Chondrocyte (in vitro differentiated cells): ENCODE measurements at regions not wholly inside any gene's neighbourhood (a gene's known extent, or its start where the extent isn't known, plus 50 kb on each side); places are given as distances from the start of the nearest gene placed in this dataset.
"Not testable (repeated sequence)": the region's sequence is repeated elsewhere in the genome, so short reads cannot be mapped to it uniquely, and the experiment has no call there.

ENCODE experiments used
- DNase-seq: peaks from one replicate; pipeline ENCODE4 v3.0.0; 2021; ENCODE audit warnings: mixed read lengths, low spot score
- H3K27ac Mint-ChIP-seq: one replicate; pipeline ENCODE4 v1.8.0; 2021; ENCODE audit warnings: mild to moderate bottlenecking, moderate library complexity, mixed read lengths; ENCODE audit not compliant: unreplicated experiment
- H3K27me3 Mint-ChIP-seq: 2 replicates; pipeline ENCODE4 v1.8.0; 2021; ENCODE audit warnings: low read depth, mixed read lengths
- H3K36me3 Mint-ChIP-seq: 2 replicates; pipeline ENCODE4 v1.8.0; 2021; ENCODE audit warnings: low read depth, mixed read lengths
- H3K4me1 Mint-ChIP-seq: 2 replicates; pipeline ENCODE4 v1.8.0; 2021; ENCODE audit warnings: low read depth, mild to moderate bottlenecking, mixed read lengths
- H3K4me3 Mint-ChIP-seq: one replicate; pipeline ENCODE4 v1.8.0; 2021; ENCODE audit warnings: mild to moderate bottlenecking, moderate library complexity, mixed read lengths; ENCODE audit not compliant: unreplicated experiment
- H3K9me3 Mint-ChIP-seq: 2 replicates; pipeline ENCODE4 v1.8.0; 2021; ENCODE audit warnings: low read depth, mixed read lengths
- CTCF ChIP-seq: fragments of 200-600 bp; sonication (generic); IDR thresholded peaks from 2 replicates; pipeline ENCODE4 v1.5.0; 2021; ENCODE audit warnings: antibody characterized with exemption, mild to moderate bottlenecking, moderate library complexity

- H3K9me3 Mint-ChIP-seq = peaks cover 10% of the 10 kb centered on the region
- no peaks in the 10 kb centered on the region for H3K27me3 Mint-ChIP-seq
- DNase-seq = no peak
- peaks cover 13% of the 10 kb centered on the region for H3K4me1 Mint-ChIP-seq
- H3K4me3 Mint-ChIP-seq = no peak overlapping the region
- no peak for TF ChIP-seq CTCF
- H3K27ac Mint-ChIP-seq = no peak overlapping the region
- no peaks in the 10 kb centered on the region for H3K36me3 Mint-ChIP-seq
These were observed 92.6 kb upstream of the SGK1 start for GRCh38 chr6:134410541-134410940.

- Mint-ChIP-seq H3K36me3 (no peaks in the 10 kb centered on the region), H3K4me3 (no peak overlapping the region), H3K27me3 (no peaks in the 10 kb centered on the region), H3K9me3 (peaks cover 7% of the 10 kb centered on the region), H3K4me1 (peaks cover 13% of the 10 kb centered on the region), H3K27ac (no peak overlapping the region)
- DNase-seq = no peak
- TF ChIP-seq CTCF = no peak
These were observed 89.9 kb upstream of the SGK1 start for GRCh38 chr6:134407791-134408190.

- H3K4me3 Mint-ChIP-seq = no peak overlapping the region
- TF ChIP-seq CTCF = no peak
- peaks cover 2% of the 10 kb centered on the region for H3K27me3 Mint-ChIP-seq
- no peak for DNase-seq
- H3K4me1 Mint-ChIP-seq = peaks cover 13% of the 10 kb centered on the region
- H3K27ac Mint-ChIP-seq = no peak overlapping the region
- peaks cover 3% of the 10 kb centered on the region for H3K9me3 Mint-ChIP-seq
- no peaks in the 10 kb centered on the region for H3K36me3 Mint-ChIP-seq
These were observed 88.4 kb upstream of the SGK1 start for GRCh38 chr6:134406311-134406710.

- TF ChIP-seq CTCF = no peak
- no peak overlapping the region for H3K27ac Mint-ChIP-seq
- H3K27me3 Mint-ChIP-seq = peaks cover 2% of the 10 kb centered on the region
- H3K4me3 Mint-ChIP-seq = no peak overlapping the region
- peaks cover 6% of the 10 kb centered on the region for H3K4me1 Mint-ChIP-seq
- H3K36me3 Mint-ChIP-seq = no peaks in the 10 kb centered on the region
- H3K9me3 Mint-ChIP-seq = no peaks in the 10 kb centered on the region
- DNase-seq = no peak
These were observed 87.6 kb upstream of the SGK1 start for GRCh38 chr6:134405386-134406087.

- H3K36me3 Mint-ChIP-seq, H3K27me3 Mint-ChIP-seq, H3K9me3 Mint-ChIP-seq, DNase-seq, H3K4me3 Mint-ChIP-seq, H3K4me1 Mint-ChIP-seq, H3K27ac Mint-ChIP-seq: not testable (repeated sequence)
These were observed 85.4 kb upstream of the SGK1 start for GRCh38 chr6:134403312-134403711.

- no peak for TF ChIP-seq CTCF
- Mint-ChIP-seq H3K36me3 (no peaks in the 10 kb centered on the region), H3K27ac (no peak overlapping the region), H3K4me3 (no peak overlapping the region), H3K9me3 (no peaks in the 10 kb centered on the region), H3K27me3 (peaks cover 2% of the 10 kb centered on the region), H3K4me1 (no peaks in the 10 kb centered on the region)
- no peak for DNase-seq
These were observed 84.6 kb upstream of the SGK1 start for GRCh38 chr6:134402372-134402984.
